Erythroblast (primary cell): ENCODE measurements at regions not wholly inside any gene's neighbourhood (a gene's known extent, or its start where the extent isn't known, plus 50 kb on each side); places are given as distances from the start of the nearest gene placed in this dataset.
A peak's percentile ranks its signal among the peaks of the same experiment; 100 is the strongest.

ENCODE experiments used
- DNase-seq, 2 experiments: peaks; one replicate each; lab custom pipeline; 2025; lab: John Stamatoyannopoulos, UW
- GATA1 ChIP-seq: IDR thresholded peaks from 2 replicates; pipeline ENCODE4 v1.6.1; 2011; ENCODE audit warnings: low read depth, mild to moderate bottlenecking, control low read depth, low read length, moderate library complexity
- POLR2A ChIP-seq: IDR thresholded peaks from 2 replicates; pipeline ENCODE4 v1.6.1; 2011; ENCODE audit warnings: mild to moderate bottlenecking, low read length

DNA sequence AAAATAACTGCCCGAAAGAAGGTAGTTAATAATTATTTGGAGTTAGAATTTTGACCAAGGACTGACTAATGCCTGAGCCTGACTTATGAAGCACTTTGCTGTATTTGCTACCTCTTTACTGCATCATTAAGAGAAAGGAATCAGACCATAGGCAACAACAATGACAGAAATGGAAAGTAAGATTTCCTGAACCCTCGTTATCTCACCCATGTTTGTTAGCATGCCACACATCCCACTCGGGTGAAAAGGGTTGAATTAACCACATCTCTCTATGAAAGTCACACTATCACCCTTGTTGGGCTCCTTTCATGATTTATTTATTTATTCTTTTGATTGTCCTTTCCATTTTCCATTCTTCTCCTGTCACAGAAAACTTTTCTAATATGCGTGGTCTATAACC is 59.6 kb downstream of the OLIG3 start:
- TF ChIP-seq GATA1 (no peak), POLR2A (no peak)
- no peak for DNase-seq

DNA sequence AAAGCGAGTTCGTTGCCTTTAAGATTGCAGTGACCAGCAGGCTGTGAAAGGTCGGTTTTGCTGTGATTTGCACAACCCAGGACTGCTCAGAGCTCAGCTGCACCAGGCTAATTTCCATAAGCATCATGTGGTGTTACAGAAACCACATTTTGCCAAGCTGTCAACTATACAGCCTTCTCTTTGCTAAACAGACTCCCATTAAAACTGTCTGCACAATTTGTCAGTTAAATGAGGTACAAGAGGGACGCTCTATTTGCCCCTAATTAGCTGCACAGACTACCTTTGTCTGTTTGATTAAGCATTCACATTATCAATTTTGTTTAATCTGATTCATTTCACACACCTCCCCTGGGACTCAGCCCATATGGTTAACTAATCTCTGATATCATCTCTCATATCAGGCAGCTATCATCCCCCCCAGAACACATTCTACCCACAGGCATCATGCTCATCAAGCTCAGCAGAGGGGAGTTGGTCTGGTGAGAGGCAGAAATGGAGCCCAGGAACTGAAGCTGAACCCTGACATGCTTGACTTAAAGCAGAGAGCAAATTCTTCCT is 62.1 kb downstream of the OLIG3 start:
- TF ChIP-seq GATA1: no peak
- no peak for TF ChIP-seq POLR2A
- DNase-seq: no peak

GRCh38 chr6:137430954-137431353 is 63.2 kb downstream of the OLIG3 start:
- TF ChIP-seq GATA1: no peak
- TF ChIP-seq POLR2A: no peak
- no peak for DNase-seq

DNA sequence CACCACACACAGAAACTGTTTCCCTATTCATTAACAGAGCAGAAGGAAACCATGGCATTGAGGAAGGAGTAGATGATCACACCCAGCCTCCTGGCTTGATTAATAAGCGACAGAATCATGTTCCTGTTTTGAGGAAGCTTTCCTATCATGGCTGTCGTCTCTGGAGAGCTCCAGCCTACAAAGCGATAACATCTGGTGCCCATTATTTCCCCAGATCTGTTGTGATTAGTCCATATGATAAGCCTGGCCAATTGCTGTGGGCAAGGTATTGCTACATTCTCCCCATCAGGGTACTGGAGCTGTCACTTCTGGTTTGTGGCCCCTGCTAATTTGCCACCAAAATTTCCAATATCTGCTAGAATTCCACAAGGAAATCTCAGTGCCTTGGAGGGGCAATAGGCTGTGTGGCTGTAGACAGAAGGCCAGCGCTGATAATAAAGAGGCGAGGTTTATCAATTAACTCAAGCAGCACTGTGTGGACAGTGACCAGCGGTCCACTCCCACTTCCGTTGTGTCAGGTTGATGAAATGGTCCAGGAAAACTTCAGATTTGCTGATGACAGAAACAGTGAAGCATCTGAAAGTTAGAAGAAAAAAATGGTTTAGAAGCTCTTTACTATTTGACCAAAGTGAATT is 66.4 kb downstream of the OLIG3 start:
- no peak for DNase-seq
- TF ChIP-seq POLR2A (no peak), GATA1 (no peak)

GRCh38 chr6:137426007-137426689 is 68.0 kb downstream of the OLIG3 start:
- DNase-seq: no peak
- TF ChIP-seq POLR2A (no peak), GATA1 (no peak)

DNA sequence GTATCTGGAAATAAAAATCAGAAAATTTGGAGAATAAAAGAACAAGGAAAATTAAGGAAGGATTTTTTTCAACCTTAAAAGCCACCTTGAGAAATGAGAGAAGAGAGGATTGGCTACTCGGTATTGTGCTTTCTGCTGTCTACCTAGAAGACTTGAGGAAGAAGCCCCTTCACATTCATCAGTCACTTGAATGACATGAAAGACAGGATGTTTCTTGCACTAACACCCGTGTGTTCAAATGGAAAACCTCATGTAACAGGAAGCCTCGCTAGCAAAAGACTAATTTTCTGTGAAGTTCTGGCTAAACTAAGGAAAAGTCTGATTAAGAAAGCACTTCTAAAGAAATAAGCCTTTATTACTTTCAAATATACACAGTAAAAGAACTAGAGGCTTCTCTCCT is 69.9 kb downstream of the OLIG3 start:
- DNase-seq: no peak

DNA sequence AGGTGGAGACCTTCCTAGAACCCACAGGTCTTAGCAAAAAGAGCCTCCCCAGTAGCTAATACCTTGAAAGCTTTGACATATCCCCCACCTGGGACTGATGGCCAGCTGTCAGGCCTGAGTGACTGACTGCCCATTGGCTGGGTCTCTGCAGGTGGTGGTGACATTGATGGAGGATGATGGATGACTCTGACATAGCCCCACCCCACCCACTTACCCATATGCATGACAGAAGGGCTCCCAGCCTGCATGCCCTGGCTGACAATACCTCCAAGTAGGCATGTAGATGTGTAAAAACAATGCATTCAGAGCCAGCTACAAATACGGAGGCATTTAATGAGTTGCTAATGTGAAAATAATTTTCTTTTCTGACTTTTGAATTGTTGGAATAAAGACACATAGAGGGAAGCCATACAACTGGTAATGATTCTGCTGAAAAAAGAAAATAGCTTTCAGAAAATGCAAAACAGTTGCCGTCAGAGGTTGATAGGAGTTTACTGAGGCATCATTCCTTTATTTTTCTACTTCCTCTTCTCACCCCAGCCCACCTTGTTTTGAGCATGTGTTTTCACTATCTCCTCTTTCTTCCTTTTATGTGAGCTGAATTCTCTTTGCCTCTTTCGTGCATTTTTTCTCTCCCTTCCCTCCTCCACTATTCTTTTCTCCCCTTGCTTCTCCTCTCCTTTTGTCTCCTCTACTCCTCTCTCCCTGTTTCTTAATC is 70.6 kb downstream of the OLIG3 start:
- TF ChIP-seq GATA1: no peak
- no peak for TF ChIP-seq POLR2A
- DNase-seq: no peak

More for the DNA sequence above, 69.9 kb downstream of the OLIG3 start:
- no peak for TF ChIP-seq GATA1
- TF ChIP-seq POLR2A: no peak

DNA sequence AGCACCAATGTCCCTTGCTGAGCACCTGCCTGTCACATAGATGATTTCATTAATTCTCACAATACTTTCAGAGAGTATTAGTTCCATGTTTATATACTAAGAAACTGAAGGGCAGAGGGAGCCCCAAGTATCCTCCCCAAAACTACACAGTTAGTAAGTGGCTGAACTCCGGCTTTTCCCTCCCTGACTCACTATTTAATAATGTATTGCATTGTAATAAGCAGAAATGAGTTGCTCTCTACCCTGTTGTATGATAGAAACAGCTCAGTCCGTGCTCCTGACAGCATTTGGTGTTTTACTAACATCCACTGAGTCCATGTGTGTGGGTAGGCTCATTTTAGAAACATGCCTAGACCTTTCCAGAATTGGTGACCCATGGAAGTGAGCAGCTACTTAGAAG is 76.8 kb downstream of the OLIG3 start:
- TF ChIP-seq GATA1 (no peak), POLR2A (no peak)
- DNase-seq: no peak

GRCh38 chr6:137416376-137417109 is 77.7 kb downstream of the OLIG3 start:
- DNase-seq: no peak
- TF ChIP-seq POLR2A (no peak), GATA1 (no peak)

- TF ChIP-seq GATA1: no peak
- no peak for TF ChIP-seq POLR2A
- no peak for DNase-seq
Observed at GRCh38 chr6:137415834-137416190, 78.4 kb downstream of the OLIG3 start.

DNA sequence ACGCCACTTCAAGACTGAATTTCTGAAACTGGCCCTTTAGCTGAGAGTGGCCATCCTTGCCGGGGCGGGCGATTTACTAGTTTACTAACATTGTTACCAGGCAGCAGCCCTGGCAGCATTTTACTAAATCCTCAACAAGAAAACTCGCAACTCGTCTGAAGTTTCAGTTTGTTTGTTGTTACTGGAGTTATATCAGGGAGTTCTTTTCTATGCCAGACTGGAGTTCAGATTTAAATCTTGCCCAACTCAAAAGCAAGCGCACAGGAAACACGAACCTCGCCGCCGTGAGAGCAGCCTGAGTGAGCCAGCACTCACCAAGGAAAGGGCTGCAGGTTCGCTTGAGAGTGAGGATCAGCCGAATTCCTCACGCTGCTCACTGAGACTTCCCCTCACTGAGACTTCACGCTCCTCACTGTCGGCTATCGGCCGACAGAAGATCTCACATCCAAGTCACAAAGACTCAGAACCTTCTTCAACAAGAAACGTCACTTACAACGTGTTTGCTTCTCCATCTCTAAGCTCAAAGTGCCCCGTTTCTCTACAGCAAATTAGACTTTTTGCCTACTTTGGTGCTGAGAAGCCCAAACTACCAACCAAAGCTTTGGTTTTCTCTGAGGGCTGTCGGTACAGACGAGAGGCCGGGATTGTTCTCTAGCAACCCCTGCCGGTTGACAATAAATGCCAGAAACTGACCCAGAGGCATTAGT is 78.9 kb downstream of the OLIG3 start:
- no peak for TF ChIP-seq GATA1
- TF ChIP-seq POLR2A: no peak
- peak; percentile 2 to 21 for DNase-seq

GRCh38 chr6:137414599-137414998 is 79.6 kb downstream of the OLIG3 start:
- no peak for TF ChIP-seq GATA1
- TF ChIP-seq POLR2A: no peak
- no peak for DNase-seq

DNA sequence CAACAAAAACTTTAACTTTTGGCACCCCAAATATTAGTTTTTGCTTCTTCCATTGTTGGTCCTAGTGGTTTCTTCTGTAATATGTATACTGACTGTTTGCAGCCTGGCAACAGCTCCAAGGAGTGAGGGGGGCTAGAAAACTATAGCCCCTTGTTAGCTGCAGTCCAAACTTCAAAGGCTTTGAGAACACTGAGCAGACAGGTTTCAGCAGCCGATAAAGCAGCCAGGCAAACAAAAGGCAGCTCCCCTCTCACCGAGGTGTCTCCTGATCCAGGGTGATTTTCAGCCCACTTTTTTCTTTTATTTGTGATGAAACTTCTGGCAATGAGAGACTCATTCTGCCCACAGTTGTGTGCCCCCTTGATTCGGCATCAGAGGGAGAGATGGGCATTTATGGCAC is 80.7 kb downstream of the OLIG3 start:
- TF ChIP-seq POLR2A (no peak), GATA1 (no peak)
- DNase-seq: no peak

DNA sequence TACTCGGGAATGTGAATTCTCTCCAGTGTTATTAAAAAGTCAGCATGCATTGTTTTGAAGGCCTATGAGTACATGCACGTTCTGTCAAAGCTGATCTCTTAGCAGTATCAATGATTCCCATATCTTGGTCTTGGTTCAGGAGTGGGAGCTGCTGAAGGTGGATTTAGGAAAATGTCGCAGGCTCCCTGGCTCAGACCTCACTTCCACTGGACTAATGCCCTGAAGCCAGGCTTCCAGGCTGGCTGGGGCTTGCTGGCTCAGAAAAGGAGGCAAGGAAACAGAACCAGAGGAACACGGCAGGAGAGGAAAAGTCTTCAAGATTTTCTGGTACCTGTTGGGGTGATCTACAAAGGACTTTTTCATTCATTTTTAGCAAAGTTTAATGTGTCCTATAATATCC is 81.6 kb downstream of the OLIG3 start:
- TF ChIP-seq GATA1: no peak
- no peak for TF ChIP-seq POLR2A
- no peak for DNase-seq
